Transverse colon (tissue), 4 donors: ENCODE measurements at regions not wholly inside any gene's neighbourhood (a gene's known extent, or its start where the extent isn't known, plus 50 kb on each side); places are given as distances from the start of the nearest gene placed in this dataset.

Source experiments
- DNase-seq: peaks from one replicate; pipeline ENCODE4 v3.0.0-alpha.2; 2019
- H3K27ac ChIP-seq, 4 donors: fragments of 200-600 bp; sonication (generic); 2 replicates each; pipeline ENCODE4 v1.5.1; 2016 to 2018; ENCODE audit warnings: inconsistent platforms in 4 of 4
- H3K27me3 ChIP-seq: fragments of 200-600 bp; sonication (generic); 2 replicates; pipeline ENCODE4 v1.5.1; 2017; ENCODE audit warnings: inconsistent platforms
- H3K36me3 ChIP-seq, 4 donors: fragments of 200-600 bp; sonication (generic); 2 replicates each; pipeline ENCODE4 v1.5.1; 2017 to 2019; ENCODE audit warnings: inconsistent platforms in 4 of 4
- H3K4me1 ChIP-seq, 4 donors: fragments of 200-600 bp; sonication (generic); 2 replicates each; pipeline ENCODE4 v1.5.1; 2017 to 2020; ENCODE audit warnings: inconsistent platforms in 4 of 4
- H3K4me3 ChIP-seq, 4 donors: fragments of 200-600 bp; sonication (generic); 1 replicate in 1 of 4; 2 replicates in 3 of 4; pipeline versions ENCODE4 v1.5.1 to v1.6.1; 2017 to 2019; ENCODE audit warnings: inconsistent platforms in 4 of 4
- H3K9me3 ChIP-seq, 2 donors: fragments of 200-600 bp; sonication (generic); 2 replicates each; pipeline ENCODE4 v1.5.1; 2017 to 2019; ENCODE audit warnings: inconsistent platforms in 2 of 2
- EP300 ChIP-seq: sonication (generic); formaldehyde crosslinking; IDR thresholded peaks from one replicate; pipeline ENCODE4 v1.6.1; 2017; ENCODE audit warnings: antibody characterized with exemption, low read depth
- POLR2A ChIP-seq: fragments of 450-650 bp; IDR thresholded peaks from one replicate; pipeline ENCODE4 v1.6.1; 2016; ENCODE audit warnings: antibody characterized with exemption, mild to moderate bottlenecking, moderate library complexity
- POLR2AphosphoS5 ChIP-seq, 3 donors: sonication (generic); formaldehyde crosslinking; IDR thresholded peaks; one replicate each; pipeline ENCODE4 v1.6.1; 2016; ENCODE audit warnings: antibody characterized with exemption in 3 of 3
- WGBS, 2 donors: methylation state at CpG; one replicate each; pipeline ENCODE4 v1.1.5; 2018; ENCODE audit warnings: low coverage in 1 of 2; 5-methylcytosine and 5-hydroxymethylcytosine counted together
- in situ Hi-C, 4 donors: fragments of 200-750 bp; cut with MboI; loops; one replicate each; pipeline versions ENCODE4 v1.15.0 to v1.15.1; 2017; ENCODE audit warnings: low sequenced_read_pairs in 3 of 4, low pct_ligation_motif_present in 1 of 4, low pct_unique_long_range_greater_than_20kb in 1 of 4
- intact Hi-C: fragments of 100-400 bp; cut with DNase I; formaldehyde crosslinking; loops from one replicate; pipeline ENCODE4 v1.15.1; 2023; ENCODE audit warnings: low total_unique reads
- TF ChIP-seq, protein P1 (sequence below), 5 experiments: fragments of 200-600 bp in 3 of 5; fragments of 450-650 bp in 2 of 5; sonication (generic) in 3 of 5; IDR thresholded peaks; 1 replicate in 2 of 5; 2 replicates in 3 of 5; pipeline ENCODE4 v1.5.1; 2016 to 2017; ENCODE audit warnings: antibody characterized with exemption in 5 of 5, inconsistent platforms in 3 of 5, mild to moderate bottlenecking in 2 of 5, moderate library complexity in 1 of 5

DNA sequence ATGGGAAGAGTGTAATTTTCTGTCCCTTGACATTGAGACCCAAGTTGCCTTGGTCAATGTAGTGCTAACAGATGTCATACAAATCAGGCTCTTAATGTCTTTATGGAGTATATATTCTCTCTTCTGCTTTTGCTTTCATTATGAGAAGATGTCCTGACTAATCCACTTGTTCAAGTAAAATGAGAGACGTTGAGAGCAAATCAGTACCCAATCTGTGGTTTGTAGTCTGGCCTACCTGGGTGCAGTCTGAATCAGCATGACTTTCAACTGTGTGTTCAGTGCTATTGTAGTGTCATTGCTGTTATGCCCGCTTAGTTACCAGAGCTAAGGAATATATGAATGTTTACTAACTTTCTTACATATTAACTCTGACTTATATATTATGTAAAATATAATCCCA is 612.4 kb downstream of the ANKRD7 start:
- Histone ChIP-seq H3K27me3 (no peaks in the 10 kb centered on the region), H3K36me3 (no peaks in the 10 kb centered on the region), H3K4me1 (no peaks in the 10 kb centered on the region), H3K9me3 (no peaks in the 10 kb centered on the region), H3K4me3 (no peak overlapping the region), H3K27ac (no peak overlapping the region)
- DNase-seq: no peak
- WGBS, 2 donors: 51 to 72% methylated on average over 2 of the region's 2 CpGs
- intact Hi-C loops (no loop called here), in situ Hi-C loops (no loop called here)
- TF ChIP-seq EP300: no peak
- TF ChIP-seq, protein P1, sequence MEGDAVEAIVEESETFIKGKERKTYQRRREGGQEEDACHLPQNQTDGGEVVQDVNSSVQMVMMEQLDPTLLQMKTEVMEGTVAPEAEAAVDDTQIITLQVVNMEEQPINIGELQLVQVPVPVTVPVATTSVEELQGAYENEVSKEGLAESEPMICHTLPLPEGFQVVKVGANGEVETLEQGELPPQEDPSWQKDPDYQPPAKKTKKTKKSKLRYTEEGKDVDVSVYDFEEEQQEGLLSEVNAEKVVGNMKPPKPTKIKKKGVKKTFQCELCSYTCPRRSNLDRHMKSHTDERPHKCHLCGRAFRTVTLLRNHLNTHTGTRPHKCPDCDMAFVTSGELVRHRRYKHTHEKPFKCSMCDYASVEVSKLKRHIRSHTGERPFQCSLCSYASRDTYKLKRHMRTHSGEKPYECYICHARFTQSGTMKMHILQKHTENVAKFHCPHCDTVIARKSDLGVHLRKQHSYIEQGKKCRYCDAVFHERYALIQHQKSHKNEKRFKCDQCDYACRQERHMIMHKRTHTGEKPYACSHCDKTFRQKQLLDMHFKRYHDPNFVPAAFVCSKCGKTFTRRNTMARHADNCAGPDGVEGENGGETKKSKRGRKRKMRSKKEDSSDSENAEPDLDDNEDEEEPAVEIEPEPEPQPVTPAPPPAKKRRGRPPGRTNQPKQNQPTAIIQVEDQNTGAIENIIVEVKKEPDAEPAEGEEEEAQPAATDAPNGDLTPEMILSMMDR (IDR thresholded peaks at IDR 0.05): no peak
- no peak for TF ChIP-seq POLR2AphosphoS5 (IDR thresholded peaks at IDR 0.05)
- TF ChIP-seq POLR2A: no peak

DNA sequence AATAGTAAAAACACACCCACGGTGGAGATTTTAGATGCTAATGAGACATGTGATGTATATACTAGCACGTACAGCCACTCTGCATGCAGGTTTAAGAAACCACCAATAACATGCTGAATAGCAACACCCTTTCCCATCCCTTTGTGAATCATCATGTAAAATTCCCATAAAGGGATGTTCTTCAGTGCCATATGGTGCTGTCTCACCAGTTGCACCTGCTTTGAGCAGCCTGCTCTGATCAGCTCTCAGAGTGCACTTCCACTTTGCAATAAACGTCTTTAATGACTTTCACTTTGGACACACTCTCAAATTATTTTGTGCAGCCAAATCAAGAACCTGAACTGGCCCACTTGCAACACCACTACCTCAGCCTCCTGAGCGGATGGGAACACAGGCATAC is 615.0 kb downstream of the ANKRD7 start:
- H3K9me3 ChIP-seq: no peaks in the 10 kb centered on the region
- H3K4me3 ChIP-seq: no peak overlapping the region
- TF ChIP-seq POLR2A (no peak), EP300 (no peak), POLR2AphosphoS5 (IDR thresholded peaks at IDR 0.05) (no peak)
- TF ChIP-seq, protein P1 (IDR thresholded peaks at IDR 0.05): no peak
- in situ Hi-C loops (no loop called here), intact Hi-C loops (no loop called here)
- DNase-seq: no peak
- H3K4me1 ChIP-seq: no peaks in the 10 kb centered on the region
- no peaks in the 10 kb centered on the region for H3K36me3 ChIP-seq
- H3K27ac ChIP-seq: no peak overlapping the region
- 75 to 76% methylated on average over 4 of the region's 4 CpGs for WGBS, 2 donors
- no peaks in the 10 kb centered on the region for H3K27me3 ChIP-seq

DNA sequence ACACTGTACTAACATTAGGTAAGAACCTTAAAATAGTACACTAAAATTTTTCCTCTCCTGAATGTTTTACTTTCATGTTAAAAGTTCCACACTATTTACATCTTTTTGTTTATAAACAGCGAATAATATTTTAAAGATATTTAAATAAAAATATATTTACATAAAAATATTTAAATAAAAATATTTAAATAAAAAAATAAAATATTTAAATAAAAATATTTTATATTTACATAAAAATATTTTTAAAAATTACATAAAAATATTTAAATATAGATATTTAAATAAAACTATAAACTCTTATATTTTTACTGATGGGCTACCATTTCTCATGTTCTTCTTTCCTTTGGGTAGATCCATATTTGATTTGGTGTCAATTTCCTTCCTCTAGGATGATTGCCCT is 619.0 kb downstream of the ANKRD7 start:
- H3K27me3 ChIP-seq: no peaks in the 10 kb centered on the region
- no peak overlapping the region for H3K27ac ChIP-seq
- in situ Hi-C loops (no loop called here), intact Hi-C loops (no loop called here)
- TF ChIP-seq EP300 (no peak), POLR2A (no peak), POLR2AphosphoS5 (IDR thresholded peaks at IDR 0.05) (no peak)
- TF ChIP-seq, protein P1 (IDR thresholded peaks at IDR 0.05): no peak
- no peaks in the 10 kb centered on the region for H3K4me1 ChIP-seq
- no peaks in the 10 kb centered on the region for H3K9me3 ChIP-seq
- 83% methylated on average over 1 of the region's 1 CpG; no CpG with 5 or more reads in 1 of the 2 donors for WGBS, 2 donors
- no peaks in the 10 kb centered on the region for H3K36me3 ChIP-seq
- no peak for DNase-seq
- H3K4me3 ChIP-seq: no peak overlapping the region

DNA sequence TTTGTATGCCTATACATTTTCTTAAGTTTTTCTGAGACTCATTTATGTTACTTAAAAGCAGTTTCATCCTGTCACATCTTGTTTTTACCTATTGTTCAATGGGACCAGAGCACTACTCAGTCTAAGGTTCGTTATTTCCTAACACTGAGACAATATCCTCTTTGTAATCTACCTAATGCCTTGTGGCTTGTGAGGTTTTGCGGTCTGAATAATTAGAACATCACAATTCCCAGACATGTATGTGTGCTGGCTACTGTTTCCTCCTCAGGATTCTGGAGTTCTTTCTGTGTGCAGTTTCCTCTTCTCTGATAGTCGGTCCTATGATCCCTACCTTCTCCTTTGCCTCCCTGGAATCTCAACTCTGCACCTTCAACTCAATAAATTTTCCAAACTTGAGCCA is 620.2 kb downstream of the ANKRD7 start:
- DNase-seq: no peak
- Histone ChIP-seq H3K27me3 (no peaks in the 10 kb centered on the region), H3K9me3 (no peaks in the 10 kb centered on the region), H3K4me3 (no peak overlapping the region), H3K4me1 (no peaks in the 10 kb centered on the region), H3K36me3 (no peaks in the 10 kb centered on the region), H3K27ac (no peak overlapping the region)
- intact Hi-C loops (no loop called here), in situ Hi-C loops (no loop called here)
- TF ChIP-seq, protein P1 (IDR thresholded peaks at IDR 0.05): no peak
- TF ChIP-seq POLR2AphosphoS5 (IDR thresholded peaks at IDR 0.05) (no peak), POLR2A (no peak), EP300 (no peak)
- 46 to 57% methylated on average over 3 of the region's 3 CpGs for whole genome bisulfite sequencing, 2 donors
